Activated T-helper 1 cell treated with anti-CD3 and anti-CD28 coated beads, Interleukin-12 subunit alpha, Interleukin-12 subunit beta, Interleukin-2, Interleukin-4 antibody, amounts not matched to agents 30 ng/mL and 10 ng/mL and 1 ng/mL, durations not matched to agents 14 hours and 24 hours and 36 hours (primary cell): ENCODE measurements at regions not wholly inside any gene's neighbourhood (a gene's known extent, or its start where the extent isn't known, plus 50 kb on each side); places are given as distances from the start of the nearest gene placed in this dataset.
"Not testable (repeated sequence)": the region's sequence is repeated elsewhere in the genome, so short reads cannot be mapped to it uniquely, and the experiment has no call there.

ENCODE experiments used
- DNase-seq: peaks from one replicate; pipeline ENCODE4 v3.0.0; 2021; ENCODE audit warnings: low spot score
- H3K27ac Mint-ChIP-seq: one replicate; pipeline ENCODE4 v1.8.0; 2021; ENCODE audit warnings: mild to moderate bottlenecking, mixed read lengths
- H3K27me3 Mint-ChIP-seq: one replicate; pipeline ENCODE4 v1.8.0; 2022; ENCODE audit warnings: mild to moderate bottlenecking, moderate library complexity, mixed read lengths; ENCODE audit not compliant: insufficient read depth
- H3K36me3 Mint-ChIP-seq: one replicate; pipeline ENCODE4 v1.8.0; 2021; ENCODE audit warnings: low read depth, mixed read lengths
- H3K4me1 Mint-ChIP-seq: one replicate; pipeline ENCODE4 v1.8.0; 2021; ENCODE audit warnings: low read depth, mixed read lengths
- H3K4me3 Mint-ChIP-seq: one replicate; pipeline ENCODE4 v1.8.0; 2021; ENCODE audit warnings: mild to moderate bottlenecking, moderate library complexity, mixed read lengths
- H3K9me3 Mint-ChIP-seq: one replicate; pipeline ENCODE4 v1.8.0; 2021; ENCODE audit warnings: mixed read lengths
- intact Hi-C: fragments of 100-400 bp; cut with micrococcal nuclease; formaldehyde crosslinking; loops from one replicate; pipeline ENCODE4 v1.15.1; 2024

DNA sequence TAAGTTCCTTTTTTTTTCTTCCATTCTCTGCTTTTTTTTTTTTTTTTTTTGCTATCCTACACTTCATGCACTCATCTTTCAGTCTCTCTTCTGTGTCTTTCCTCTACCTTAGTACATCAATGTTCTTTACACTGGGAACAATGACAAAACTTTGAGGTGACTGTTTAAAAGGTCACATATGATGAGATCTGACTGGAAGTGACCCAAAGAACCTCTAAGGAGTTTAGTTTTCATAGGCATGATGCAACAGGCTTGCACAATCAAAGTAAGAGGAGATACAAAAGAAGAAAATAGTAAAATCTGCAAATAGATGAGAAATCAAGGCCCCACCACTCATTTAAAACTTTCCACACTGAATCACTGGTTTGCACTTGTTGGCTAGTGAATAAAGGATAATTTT is 840.8 kb downstream of the TBC1D32 start:
- Mint-ChIP-seq H3K4me3 (no peak overlapping the region), H3K27me3 (no peaks in the 10 kb centered on the region), H3K9me3 (peaks cover 4% of the 10 kb centered on the region), H3K36me3 (no peaks in the 10 kb centered on the region), H3K27ac (no peak overlapping the region), H3K4me1 (no peaks in the 10 kb centered on the region)
- DNase-seq: no peak
- intact Hi-C loops: no loop called here

DNA sequence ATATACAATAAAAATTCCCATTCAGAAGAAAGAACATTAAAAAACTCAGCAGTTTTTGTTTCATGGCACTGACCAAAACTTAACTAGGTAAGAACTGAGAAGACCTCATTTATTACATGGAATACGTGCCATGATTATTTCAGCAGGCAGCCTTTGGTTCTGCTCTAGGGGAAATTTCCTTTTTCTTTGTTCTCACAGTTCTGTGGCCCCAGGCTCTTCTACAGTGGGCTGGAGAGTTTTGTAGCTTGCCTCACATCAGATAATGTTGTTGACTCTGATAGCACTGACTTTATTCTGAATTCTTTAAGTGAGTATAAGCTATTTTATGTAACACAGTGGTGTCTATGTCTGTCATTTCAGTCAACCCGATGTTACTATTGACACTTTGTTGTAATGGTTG is 844.3 kb downstream of the TBC1D32 start:
- intact Hi-C loops: no loop called here
- H3K4me3 Mint-ChIP-seq: no peak overlapping the region
- no peak overlapping the region for H3K27ac Mint-ChIP-seq
- H3K27me3 Mint-ChIP-seq: no peaks in the 10 kb centered on the region
- no peaks in the 10 kb centered on the region for H3K36me3 Mint-ChIP-seq
- no peaks in the 10 kb centered on the region for H3K4me1 Mint-ChIP-seq
- H3K9me3 Mint-ChIP-seq: no peaks in the 10 kb centered on the region
- DNase-seq: no peak

DNA sequence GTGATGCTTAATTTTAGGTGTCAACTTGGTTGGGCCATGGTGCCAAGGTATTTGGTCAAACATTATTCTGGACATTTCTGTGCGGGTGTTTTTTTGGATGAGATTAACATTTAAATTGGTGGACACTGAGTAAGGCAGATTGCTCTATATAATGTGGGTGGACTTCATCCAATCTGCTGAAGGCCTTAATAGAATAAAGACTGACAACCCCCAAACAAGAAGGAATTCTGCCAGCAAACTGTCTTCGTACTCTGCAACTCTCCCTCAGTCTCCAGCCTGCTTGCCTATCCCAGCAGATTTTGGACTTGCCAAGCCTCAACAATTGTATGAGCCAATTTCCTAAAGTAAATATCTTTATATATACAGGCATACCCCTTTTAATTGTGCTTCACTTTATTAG is 850.1 kb downstream of the TBC1D32 start:
- Mint-ChIP-seq H3K36me3 (no peaks in the 10 kb centered on the region), H3K4me1 (no peaks in the 10 kb centered on the region), H3K27ac (no peak overlapping the region), H3K9me3 (peaks cover under 1% of the 10 kb centered on the region), H3K4me3 (no peak overlapping the region), H3K27me3 (no peaks in the 10 kb centered on the region)
- intact Hi-C loops: no loop called here
- no peak for DNase-seq

DNA sequence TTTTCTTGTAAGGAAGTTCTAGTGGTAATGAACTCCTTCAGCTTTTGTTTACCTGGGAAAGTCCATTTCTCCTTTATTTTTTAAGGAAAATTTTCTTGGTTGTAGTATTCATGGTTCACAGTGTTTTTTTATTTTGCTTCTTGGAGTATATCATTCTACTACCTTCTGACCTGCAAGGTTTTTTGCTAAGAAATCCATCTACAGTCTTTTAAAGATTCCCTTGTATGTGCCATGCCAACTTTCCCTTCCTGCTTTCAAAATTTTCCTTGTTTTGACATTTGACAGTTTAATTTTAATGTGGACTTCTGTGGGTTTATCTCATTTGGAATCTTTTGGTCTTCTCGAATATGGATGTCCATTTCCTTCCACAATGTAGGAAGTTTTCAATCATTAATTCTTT is 855.6 kb downstream of the TBC1D32 start:
- no peak for DNase-seq
- intact Hi-C loops: no loop called here
- Mint-ChIP-seq H3K27me3 (no peaks in the 10 kb centered on the region), H3K4me1 (no peaks in the 10 kb centered on the region), H3K36me3 (no peaks in the 10 kb centered on the region), H3K4me3 (no peak overlapping the region), H3K9me3 (peaks cover 13% of the 10 kb centered on the region), H3K27ac (no peak overlapping the region)

- H3K4me1 Mint-ChIP-seq: no peaks in the 10 kb centered on the region
- no peak for DNase-seq
- H3K36me3 Mint-ChIP-seq: no peaks in the 10 kb centered on the region
- H3K4me3 Mint-ChIP-seq: no peak overlapping the region
- H3K27ac Mint-ChIP-seq: no peak overlapping the region
- intact Hi-C loops: no loop called here
- H3K9me3 Mint-ChIP-seq: peaks cover 8% of the 10 kb centered on the region
- no peaks in the 10 kb centered on the region for H3K27me3 Mint-ChIP-seq
These were observed 860.5 kb downstream of the TBC1D32 start for GRCh38 chr6:120473804-120474203.

DNA sequence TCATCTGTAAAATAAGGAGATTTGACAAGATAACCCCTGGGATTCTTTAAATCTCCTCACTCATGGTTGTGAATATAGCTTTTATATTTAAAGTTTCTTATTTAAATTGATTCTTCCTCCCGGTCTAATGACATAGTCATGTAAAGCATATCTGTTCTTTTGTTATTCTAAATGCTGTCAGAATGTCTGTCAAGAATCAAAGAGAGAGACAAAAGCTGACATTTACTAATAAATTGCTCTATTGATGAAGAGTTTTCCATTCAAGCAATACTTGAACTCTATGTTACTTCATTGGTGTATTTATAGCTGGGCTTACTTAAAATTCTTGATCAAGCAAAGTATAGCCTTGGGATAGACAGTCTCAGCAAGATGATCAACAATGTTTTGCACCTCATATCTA is 865.8 kb downstream of the TBC1D32 start:
- Mint-ChIP-seq H3K36me3 (no peaks in the 10 kb centered on the region), H3K9me3 (no peaks in the 10 kb centered on the region), H3K27ac (no peak overlapping the region), H3K4me1 (no peaks in the 10 kb centered on the region), H3K4me3 (no peak overlapping the region), H3K27me3 (no peaks in the 10 kb centered on the region)
- intact Hi-C loops: no loop called here
- DNase-seq: no peak

- Mint-ChIP-seq H3K27ac (no peak overlapping the region), H3K4me1 (no peaks in the 10 kb centered on the region), H3K4me3 (no peak overlapping the region), H3K27me3 (no peaks in the 10 kb centered on the region), H3K36me3 (no peaks in the 10 kb centered on the region), H3K9me3 (no peaks in the 10 kb centered on the region)
- DNase-seq: no peak
- intact Hi-C loops: no loop called here
These were observed 882.8 kb downstream of the TBC1D32 start for GRCh38 chr6:120451508-120451907.

- Mint-ChIP-seq H3K4me1 (no peaks in the 10 kb centered on the region), H3K36me3 (no peaks in the 10 kb centered on the region)
- intact Hi-C loops: no loop called here
These were observed 886.7 kb downstream of the TBC1D32 start for GRCh38 chr6:120447605-120448004.

DNA sequence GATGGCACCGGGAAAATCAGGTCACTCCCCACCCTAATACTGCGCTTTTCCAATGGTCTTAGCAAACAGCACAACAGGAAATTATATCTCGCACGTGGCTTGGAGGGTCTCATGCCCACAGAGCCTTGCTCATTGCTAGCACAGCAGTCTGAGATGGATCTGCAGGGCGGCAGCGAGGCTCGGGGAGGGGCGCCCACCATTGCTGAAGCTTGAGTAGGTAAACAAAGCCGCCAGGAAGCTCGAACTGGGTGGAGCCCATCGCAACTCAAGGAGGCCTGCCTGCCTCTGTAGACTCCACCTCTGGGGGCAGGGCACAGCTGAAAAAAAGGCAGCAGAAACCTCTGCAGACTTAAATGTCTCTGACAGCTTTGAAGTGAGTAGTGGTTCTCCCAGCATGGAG is 901.4 kb downstream of the TBC1D32 start:
- H3K4me1 Mint-ChIP-seq, H3K9me3 Mint-ChIP-seq, intact Hi-C loops, H3K27me3 Mint-ChIP-seq, H3K4me3 Mint-ChIP-seq, DNase-seq, H3K36me3 Mint-ChIP-seq, H3K27ac Mint-ChIP-seq: not testable (repeated sequence)

More at GRCh38 chr6:120447605-120448004, 886.7 kb downstream of the TBC1D32 start:
- H3K27me3 Mint-ChIP-seq: peaks cover 1% of the 10 kb centered on the region
- no peak for DNase-seq
- no peaks in the 10 kb centered on the region for H3K9me3 Mint-ChIP-seq
- no peak overlapping the region for H3K27ac Mint-ChIP-seq
- H3K4me3 Mint-ChIP-seq: no peak overlapping the region

DNA sequence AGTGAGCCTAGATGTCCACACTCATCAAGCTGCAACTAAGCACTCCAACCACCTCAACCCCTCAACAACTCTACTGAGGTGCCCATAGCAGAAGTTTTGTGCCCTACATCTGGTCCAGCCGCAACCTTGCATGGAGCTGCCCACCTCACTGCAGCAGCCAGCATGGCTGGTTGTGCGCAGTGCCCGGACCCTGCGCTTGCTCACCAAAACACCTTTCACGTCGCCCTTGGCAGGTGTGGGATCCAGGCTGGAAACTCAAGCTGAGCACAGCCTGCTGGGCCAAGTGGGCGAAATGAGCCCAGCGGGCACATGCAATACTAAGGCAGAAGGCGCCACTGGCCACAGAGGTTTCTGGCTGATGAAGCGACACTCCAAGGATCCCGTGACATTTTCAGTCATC is 902.4 kb downstream of the TBC1D32 start:
- Mint-ChIP-seq H3K36me3 (no peaks in the 10 kb centered on the region), H3K27me3 (no peaks in the 10 kb centered on the region), H3K4me1 (no peaks in the 10 kb centered on the region), H3K4me3 (no peak overlapping the region), H3K9me3 (peaks cover 4% of the 10 kb centered on the region), H3K27ac (no peak overlapping the region)
- intact Hi-C loops: no loop called here
- no peak for DNase-seq

GRCh38 chr6:120411394-120411793 is 922.9 kb downstream of the TBC1D32 start:
- H3K27ac Mint-ChIP-seq: no peak overlapping the region
- no peaks in the 10 kb centered on the region for H3K27me3 Mint-ChIP-seq
- DNase-seq: no peak
- H3K4me3 Mint-ChIP-seq: no peak overlapping the region
- H3K36me3 Mint-ChIP-seq: no peaks in the 10 kb centered on the region
- intact Hi-C loops: no loop called here
- H3K4me1 Mint-ChIP-seq: no peaks in the 10 kb centered on the region
- no peaks in the 10 kb centered on the region for H3K9me3 Mint-ChIP-seq

GRCh38 chr6:120410586-120410985 is 923.7 kb downstream of the TBC1D32 start:
- DNase-seq: no peak
- Mint-ChIP-seq H3K27ac (no peak overlapping the region), H3K4me1 (no peaks in the 10 kb centered on the region), H3K36me3 (no peaks in the 10 kb centered on the region), H3K4me3 (no peak overlapping the region), H3K9me3 (no peaks in the 10 kb centered on the region), H3K27me3 (no peaks in the 10 kb centered on the region)
- intact Hi-C loops: no loop called here

DNA sequence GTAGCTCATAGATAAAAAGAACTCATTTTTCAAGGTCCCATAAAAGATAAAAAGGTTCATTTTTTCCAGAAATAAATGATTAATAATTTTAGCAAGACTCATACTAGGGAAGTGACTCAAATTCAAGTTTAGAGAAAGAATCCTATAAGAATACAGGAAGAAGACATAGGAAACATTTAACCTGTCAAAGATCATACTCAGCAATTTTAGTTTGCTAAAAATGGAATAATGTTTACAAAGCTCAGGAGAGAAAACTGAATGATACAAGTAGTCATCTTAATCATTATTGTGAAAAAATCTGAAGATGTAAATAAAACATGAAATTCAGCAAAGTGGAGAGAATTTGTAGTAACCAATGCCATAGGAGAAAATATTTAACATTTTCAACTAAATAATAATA is 926.6 kb downstream of the TBC1D32 start:
- H3K4me1 Mint-ChIP-seq: no peaks in the 10 kb centered on the region
- H3K27ac Mint-ChIP-seq: no peak overlapping the region
- DNase-seq: no peak
- no peaks in the 10 kb centered on the region for H3K9me3 Mint-ChIP-seq
- H3K4me3 Mint-ChIP-seq: no peak overlapping the region
- H3K27me3 Mint-ChIP-seq: no peaks in the 10 kb centered on the region
- H3K36me3 Mint-ChIP-seq: no peaks in the 10 kb centered on the region
- intact Hi-C loops: no loop called here

DNA sequence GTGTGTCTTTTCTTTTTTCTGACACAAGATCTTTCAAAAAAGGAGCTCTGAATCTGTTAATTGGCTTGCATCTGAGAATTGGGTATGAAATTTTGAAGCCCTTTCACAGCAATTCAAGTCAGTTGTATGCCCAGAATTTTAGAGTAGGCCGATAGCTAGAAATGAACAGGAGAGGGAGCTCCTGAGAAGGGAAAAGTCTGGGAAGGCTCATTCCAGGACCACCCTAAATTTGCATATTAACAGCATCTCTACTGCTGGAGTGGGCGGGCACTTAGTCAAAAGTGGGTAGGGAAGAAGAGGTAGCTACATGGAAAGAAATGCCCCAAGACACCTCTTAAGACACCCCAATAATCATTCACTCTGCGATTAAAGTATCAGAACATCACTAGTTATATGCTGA is 928.3 kb downstream of the TBC1D32 start:
- no peaks in the 10 kb centered on the region for H3K4me1 Mint-ChIP-seq
- no peak overlapping the region for H3K4me3 Mint-ChIP-seq
- no peaks in the 10 kb centered on the region for H3K36me3 Mint-ChIP-seq
- H3K9me3 Mint-ChIP-seq: no peaks in the 10 kb centered on the region
- intact Hi-C loops: no loop called here
- H3K27ac Mint-ChIP-seq: no peak overlapping the region
- no peak for DNase-seq
- no peaks in the 10 kb centered on the region for H3K27me3 Mint-ChIP-seq
